HUDEP-2 (cell line): ENCODE measurements at regions not wholly inside any gene's neighbourhood (a gene's known extent, or its start where the extent isn't known, plus 50 kb on each side); places are given as distances from the start of the nearest gene placed in this dataset.

Source experiments
- DNase-seq, 76 experiments: peaks; one replicate each; lab custom pipeline; 2025; ENCODE audit not compliant: unreplicated experiment in 76 of 76; lab: John Stamatoyannopoulos, UW

- peak in 35 of 76 experiments; percentile 1 to 81 (median 49) for DNase-seq
Observed at GRCh38 chr4:159003420-159004253, 99.2 kb upstream of the RAPGEF2 start.

- no peak for DNase-seq
Observed at GRCh38 chr4:159006202-159006601, 96.7 kb upstream of the RAPGEF2 start.

GRCh38 chr4:159008671-159009070 is 94.2 kb upstream of the RAPGEF2 start:
- no peak for DNase-seq

- peak in 5 of 76 experiments; percentile 0 to 34 (median 9) for DNase-seq
Observed at GRCh38 chr4:159009521-159009920, 93.4 kb upstream of the RAPGEF2 start.

GRCh38 chr4:159010100-159010499 is 92.8 kb upstream of the RAPGEF2 start:
- DNase-seq = no peak

GRCh38 chr4:159010563-159011260 is 92.2 kb upstream of the RAPGEF2 start:
- DNase-seq = no peak

- DNase-seq = no peak
Observed at GRCh38 chr4:159012381-159012780, 90.5 kb upstream of the RAPGEF2 start.

- no peak for DNase-seq
Observed at GRCh38 chr4:159013692-159014091, 89.2 kb upstream of the RAPGEF2 start.

- DNase-seq = no peak
Observed at GRCh38 chr4:159014859-159015258, 88.0 kb upstream of the RAPGEF2 start.

- peak in 5 of 76 experiments; percentile 1 to 18 (median 12) for DNase-seq
Observed at GRCh38 chr4:159015841-159016240, 87.0 kb upstream of the RAPGEF2 start.

- no peak for DNase-seq
Observed at GRCh38 chr4:159016593-159017024, 86.3 kb upstream of the RAPGEF2 start.

GRCh38 chr4:159017323-159018026 is 85.4 kb upstream of the RAPGEF2 start:
- DNase-seq = no peak

GRCh38 chr4:159018062-159018629 is 84.7 kb upstream of the RAPGEF2 start:
- DNase-seq = no peak

GRCh38 chr4:159019356-159019755 is 83.5 kb upstream of the RAPGEF2 start:
- no peak for DNase-seq

- no peak for DNase-seq
Observed at GRCh38 chr4:159021597-159022385, 81.1 kb upstream of the RAPGEF2 start.

GRCh38 chr4:159023741-159024140 is 79.1 kb upstream of the RAPGEF2 start:
- no peak for DNase-seq

- no peak for DNase-seq
Observed at GRCh38 chr4:159024266-159024665, 78.6 kb upstream of the RAPGEF2 start.

- no peak for DNase-seq
Observed at GRCh38 chr4:159024828-159025227, 78.1 kb upstream of the RAPGEF2 start.

GRCh38 chr4:159026329-159026728 is 76.5 kb upstream of the RAPGEF2 start:
- DNase-seq = no peak

- no peak for DNase-seq
Observed at GRCh38 chr4:159027535-159027934, 75.3 kb upstream of the RAPGEF2 start.
